Germinal center (tissue), 1 donor: ENCODE measurements at regions not wholly inside any gene's neighbourhood (a gene's known extent, or its start where the extent isn't known, plus 50 kb on each side); places are given as distances from the start of the nearest gene placed in this dataset.
A peak's percentile ranks its signal among the peaks of the same experiment; 100 is the strongest.

Experiments used
- DNase-seq: peaks from one replicate; pipeline ENCODE4 v3.0.0; 2012; ENCODE audit warnings: mixed read lengths, low spot score

DNA sequence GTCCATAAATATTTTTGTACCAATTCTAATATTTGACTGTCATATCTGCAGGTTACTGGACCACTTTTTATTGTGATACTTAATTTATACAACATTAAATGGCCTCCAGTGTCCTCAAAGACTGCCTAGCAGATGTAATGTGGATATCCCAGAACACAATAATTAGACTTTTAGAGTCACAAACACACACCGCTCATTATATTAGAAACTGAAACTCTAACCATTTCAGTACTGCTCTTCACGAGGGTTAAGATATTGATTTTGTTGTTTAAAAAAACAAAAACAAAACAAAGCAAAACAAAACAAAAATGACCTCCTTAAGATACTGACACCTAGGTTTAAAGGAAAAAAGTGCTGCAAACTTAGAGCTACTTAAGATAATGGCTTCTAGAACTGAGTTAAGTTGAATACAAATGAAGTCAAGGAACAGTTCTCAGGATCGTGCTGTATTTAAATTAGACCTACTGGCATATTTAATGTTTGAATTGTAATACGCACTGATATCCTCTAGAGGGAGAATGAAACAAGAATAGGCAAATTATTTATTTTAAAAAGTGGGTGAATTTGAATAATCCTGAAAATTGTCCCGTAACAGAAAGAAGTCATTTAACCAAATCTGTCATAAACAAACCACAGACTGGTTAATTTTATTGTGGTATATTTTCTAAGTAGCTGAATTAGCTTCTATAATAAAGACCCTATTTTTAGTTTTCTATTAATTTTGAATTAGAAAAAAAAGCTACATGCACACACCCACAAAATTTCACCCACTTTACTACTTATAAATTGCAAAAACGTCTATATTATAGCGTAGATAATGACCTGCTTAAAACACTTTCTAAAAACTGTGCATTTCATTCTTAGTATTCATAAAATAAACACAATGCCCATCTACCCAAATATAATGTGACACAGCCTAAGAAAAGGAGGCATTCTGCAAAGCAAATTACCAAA, 395.2 kb upstream of the DCN start:
- peak; percentile 6 for DNase-seq

DNA sequence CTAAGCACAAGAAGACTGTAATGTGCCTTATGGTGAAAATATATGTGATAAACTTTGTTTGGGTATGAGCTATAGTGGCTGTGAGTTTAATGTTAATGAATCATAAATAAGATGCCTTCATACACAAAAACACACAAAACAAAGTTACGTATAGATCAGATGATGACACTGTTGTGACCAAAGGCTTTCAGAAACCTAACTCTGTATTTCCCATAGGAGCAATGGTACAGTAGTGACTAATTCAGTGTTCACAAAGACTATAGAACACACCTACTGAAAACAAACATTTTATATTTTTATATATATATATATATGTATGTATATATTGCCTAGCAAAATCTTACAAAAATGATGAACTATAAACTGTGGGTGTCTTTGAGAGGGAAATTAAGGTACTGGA, 393.8 kb upstream of the DCN start:
- DNase-seq, result no peak

DNA sequence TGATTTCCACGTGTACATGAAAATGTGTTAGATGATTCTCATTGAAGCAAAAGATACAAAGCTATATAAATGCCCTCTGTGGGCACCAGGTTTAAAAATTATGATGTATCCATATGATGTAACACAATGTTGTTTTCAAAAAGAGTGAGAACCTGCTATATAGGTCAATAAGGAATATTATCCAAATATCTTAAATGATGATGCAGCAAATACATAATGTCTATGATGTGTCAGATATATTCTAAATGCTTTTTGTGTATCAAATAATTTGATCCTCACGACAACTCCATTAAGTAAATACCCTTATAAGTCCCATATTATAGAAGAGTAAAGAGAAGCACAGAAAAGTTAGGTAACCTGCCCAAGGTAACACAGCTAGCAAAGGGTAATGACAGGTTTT, 393.0 kb upstream of the DCN start:
- no peak for DNase-seq

GRCh38 chr12:91574975-91575374, 392.4 kb upstream of the DCN start:
- no peak for DNase-seq

DNA sequence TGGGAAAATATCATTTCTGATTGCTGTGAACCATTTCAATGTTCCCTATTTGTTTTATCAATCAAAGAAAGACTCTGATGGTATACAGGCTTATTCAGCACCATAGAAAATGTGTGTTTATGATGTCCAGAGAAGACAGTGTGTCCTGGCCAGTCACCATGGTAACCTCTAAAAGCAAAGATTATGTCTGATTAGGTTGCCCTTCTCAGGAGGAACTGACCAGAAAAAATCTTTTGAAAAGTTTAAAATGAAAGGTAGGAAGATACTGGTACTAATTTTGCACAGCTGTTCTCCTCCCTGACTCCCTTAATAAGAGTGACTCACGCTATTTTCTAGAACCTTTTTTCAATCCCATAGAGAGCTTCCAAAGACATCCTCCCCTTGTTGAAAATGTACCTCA, 391.8 kb upstream of the DCN start:
- DNase-seq, result no peak

DNA sequence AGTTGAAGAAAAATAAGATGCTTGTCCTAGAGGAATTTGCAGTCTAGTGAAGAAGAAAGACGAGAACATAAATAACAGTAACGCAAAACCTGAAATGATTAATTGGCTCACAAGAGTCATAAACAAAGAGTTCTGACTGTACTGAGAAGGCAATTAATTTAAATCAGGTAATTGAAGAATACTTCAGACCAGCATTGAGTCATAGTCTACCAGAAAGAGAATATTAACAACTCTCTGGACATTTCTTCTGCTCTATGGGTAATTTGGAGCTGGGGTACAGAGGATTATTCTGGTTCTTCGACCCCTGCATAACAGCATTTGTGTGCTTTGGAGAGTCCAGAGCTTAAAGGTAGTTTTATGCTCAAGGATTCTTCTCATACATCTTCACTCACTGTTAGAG, 390.3 kb upstream of the DCN start:
- no peak for DNase-seq

- DNase-seq, result no peak
Observed at GRCh38 chr12:91567100-91567485, 384.5 kb upstream of the DCN start.

DNA sequence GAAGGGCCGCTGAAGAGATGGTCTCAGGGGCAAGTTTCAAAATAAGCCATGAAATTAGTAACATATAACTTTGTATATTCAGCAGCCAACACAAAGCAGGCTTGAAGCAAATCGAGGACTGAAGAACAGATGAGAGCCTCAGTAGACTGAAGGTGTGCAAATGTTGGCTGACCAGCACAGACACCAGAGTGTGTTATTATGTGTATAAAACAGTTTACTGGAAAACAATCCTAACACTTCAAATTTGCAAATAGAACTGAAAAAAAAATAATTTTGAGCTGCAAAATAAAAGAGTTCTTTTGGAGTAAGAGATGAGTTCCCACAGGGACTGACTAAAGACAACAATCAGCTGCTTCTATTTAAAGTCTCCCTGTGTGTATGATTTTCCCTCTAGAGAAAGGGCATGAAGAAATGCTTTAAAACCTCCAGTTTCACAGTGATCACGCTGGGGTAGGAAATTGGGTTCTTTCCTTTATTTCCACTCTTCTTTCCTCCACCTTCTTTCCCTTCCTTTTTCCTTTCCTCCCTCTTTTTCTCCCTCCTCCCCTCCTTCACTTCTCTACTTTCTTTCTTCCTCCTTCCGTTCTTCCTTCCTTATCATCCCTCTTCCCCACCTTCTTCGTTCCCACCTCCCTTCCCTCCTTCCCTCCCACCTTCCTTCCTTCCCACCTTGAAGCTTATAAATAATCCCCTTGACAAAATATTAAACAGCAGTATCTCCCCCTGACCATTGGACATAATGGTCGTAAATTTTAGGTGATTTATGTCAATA, 383.9 kb upstream of the DCN start:
- no peak for DNase-seq

DNA sequence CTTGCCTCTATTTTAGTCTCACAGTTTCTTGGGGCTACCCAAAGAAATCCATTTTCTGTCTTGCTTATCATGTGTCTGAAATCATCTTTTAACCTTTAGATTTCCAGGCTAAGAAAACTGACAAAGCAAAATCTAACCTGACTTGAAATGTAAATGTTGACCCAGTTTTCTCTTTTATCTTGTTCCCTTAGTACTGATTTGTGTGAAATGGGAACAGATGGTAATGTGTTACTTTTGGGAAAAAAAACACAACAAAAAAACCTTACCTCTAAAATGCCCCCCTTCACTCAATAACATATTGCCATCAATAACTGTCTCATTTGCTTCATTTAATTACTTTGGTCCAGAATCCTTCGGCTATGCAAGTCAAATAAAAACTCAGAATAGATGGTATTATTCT, 383.2 kb upstream of the DCN start:
- DNase-seq, result no peak

- no peak for DNase-seq
Observed at GRCh38 chr12:91565246-91565645, 382.6 kb upstream of the DCN start.

DNA sequence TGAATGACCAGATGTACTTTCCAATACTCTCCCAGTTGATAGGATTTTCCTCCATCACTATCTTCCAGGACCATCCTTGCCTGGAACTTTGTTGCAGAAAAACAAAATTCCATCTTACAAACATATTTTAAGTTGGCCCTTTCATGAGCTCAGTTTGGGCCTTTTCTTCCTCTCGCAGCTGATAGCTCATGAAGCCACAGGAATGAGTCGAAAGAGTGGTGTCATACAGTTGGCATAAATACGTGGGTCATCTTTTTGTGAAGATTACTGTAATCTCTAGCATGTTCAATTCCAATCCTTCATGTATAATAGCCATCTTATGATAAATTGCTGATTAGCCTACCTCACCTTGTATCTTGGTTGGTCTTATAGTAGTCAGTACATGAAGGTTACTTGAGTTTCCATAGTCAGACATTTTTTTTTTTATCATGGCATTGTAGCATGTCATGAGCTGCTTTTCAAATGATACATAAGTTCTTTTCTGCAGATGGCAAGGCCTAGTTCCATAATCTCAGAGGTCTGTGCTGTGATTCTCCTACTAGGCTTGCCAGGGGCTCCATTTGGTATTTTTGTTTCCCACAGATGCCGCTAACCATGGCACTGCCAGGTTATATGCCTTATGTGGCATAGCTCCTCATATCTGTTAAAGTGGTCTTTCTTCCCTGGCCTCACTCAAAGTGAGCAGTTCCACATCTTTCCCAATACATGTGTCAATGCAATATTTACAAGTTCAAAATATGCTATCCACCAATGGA, 380.6 kb upstream of the DCN start:
- no peak for DNase-seq

DNA sequence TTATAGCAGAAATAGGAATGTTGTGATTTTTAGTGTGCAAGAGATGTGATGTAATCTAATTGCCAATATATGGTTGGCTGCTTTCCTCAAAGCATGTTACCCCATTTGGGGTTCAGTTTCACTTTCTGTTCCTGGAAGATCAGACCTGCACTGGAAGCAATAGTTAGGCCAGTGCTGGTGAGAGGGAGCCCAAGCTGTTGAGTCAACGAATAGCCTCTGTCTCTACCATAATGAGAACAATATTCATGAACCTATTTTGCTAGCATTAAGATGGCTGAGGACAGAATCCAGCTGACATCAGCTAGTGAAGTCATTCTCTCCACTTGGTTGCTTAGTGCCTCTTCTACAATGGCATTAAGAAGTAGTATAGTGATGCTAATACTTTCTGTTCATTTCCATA, 379.9 kb upstream of the DCN start:
- DNase-seq, result no peak

DNA sequence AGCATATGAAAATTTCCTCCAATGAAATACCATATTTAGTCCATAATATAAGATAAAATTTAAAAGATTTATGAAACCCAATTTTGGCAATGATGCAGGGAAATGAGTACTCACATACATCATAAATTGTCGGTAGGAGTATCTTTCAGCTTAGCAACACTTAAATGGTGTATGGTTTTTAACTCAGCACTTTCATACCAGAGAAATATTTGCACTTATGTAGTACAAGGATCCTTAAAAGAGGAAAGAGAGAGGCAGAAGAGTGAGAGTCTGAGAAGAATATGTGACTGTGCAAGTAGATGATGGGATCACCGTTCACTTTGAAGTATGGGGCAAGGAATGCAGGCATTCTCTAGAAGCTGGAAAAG, 379.3 kb upstream of the DCN start:
- DNase-seq, result no peak

DNA sequence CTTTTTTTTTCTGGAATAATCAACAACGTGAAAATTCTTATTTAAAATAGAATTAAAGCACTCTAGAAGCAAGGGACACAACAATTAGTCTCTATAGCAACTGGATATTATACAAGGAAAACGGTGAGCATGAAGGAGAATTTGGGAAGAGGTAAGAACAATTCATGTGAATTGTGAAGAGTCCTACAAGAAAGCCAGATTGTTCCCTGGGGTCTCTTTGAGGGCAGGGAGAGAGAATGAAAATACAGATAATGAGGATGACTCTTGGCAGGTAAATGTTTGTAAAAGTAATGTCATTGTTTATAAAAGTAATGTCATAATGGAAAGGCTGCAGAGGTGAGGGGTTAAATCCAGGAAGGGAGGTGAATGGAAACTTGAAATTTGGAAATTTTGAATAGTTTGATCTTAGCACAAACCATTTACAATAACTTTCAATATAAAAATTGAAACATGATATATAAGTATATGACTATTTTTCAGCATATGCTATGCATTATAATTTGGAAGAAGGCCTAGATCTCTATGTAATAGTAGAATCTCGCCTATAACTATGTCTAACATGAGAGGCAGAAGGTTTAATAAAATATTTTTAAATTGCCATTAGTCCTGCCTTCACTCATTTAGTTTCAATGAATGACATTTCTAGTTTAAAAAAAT, 378.8 kb upstream of the DCN start:
- DNase-seq, result no peak

- DNase-seq, result no peak
Observed at GRCh38 chr12:91556909-91557308, 374.3 kb upstream of the DCN start.

DNA sequence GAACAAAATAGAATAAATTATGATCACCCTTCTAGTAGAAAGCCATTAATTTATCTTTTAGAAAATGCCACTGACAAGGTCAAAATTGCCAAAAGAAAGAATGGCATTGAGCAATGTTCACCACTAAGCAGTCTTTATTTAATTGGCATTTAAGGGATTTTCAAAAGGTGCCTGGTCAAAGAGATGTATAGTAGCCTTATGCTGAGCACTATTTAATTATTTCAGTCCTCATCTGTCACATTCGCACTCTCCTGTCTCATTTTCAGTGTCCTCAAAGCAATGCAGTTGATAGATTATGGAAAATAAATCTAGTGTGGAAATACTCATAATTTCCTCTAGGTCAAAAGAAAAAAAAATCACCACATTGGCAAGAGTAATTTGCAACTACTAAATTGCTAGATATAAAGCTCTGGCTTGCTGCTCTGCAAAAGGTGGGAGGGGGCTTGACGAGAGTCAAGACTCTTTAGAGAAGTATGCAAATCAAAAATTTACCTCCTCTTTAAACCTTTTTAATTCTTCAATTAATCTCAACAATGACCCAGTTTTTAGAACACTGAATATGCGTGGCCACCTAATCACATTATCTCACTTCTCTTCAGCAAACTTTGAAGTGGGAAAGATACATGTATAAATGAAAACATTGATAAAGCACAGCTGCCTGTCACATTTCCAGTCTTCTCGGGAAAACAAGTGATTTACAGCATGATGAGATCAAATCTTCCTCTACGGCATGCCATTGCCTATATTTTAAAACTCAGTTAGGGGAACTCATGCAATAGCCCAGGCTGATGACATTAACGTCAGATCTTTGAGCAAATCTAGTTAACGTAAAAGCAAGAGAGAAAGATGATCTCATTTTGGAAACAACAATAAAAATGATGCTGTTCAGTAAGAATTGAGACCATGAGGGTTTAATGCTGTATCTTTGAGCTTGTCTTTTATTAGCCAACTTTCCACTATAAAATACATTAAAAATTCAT, 373.1 kb upstream of the DCN start:
- DNase-seq, result no peak

DNA sequence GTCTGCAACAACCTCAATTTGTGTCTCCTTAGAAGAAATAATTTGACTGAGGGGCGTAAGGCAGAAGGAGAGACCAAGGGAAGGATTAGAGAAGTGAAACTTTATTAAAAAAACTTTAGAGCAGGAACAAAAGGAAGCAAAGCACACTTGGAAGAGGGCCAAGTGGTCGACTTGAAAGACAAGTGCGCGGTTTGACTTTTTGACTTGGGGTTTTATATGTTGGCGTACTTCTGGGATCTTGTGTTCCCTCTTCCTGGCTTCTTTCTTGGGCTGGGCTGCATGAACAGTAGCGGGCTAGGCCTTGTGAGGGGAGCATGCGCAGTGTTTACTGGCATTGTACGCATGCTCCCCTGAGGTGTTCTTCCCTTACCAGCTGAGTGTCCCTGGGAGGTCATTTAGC, 369.3 kb upstream of the DCN start:
- DNase-seq, result no peak

DNA sequence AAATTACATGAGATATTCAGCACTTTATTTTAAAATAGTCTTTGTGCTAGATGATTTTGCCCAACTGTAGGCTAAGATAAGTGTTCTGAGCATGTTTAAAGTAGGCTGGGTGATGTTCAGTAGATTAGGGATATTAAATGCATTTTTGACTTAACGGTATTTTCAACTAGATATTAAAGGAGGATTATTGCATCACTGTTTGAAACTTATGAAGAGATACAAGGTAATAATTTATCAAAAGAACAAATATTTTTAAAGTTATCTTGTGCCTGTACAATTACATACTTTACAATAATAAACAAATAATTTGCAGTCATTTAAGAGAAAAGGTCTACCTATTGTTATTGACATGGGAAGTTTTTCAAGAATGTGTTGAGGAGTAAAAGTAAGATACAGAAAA, 368.6 kb upstream of the DCN start:
- DNase-seq, result no peak

DNA sequence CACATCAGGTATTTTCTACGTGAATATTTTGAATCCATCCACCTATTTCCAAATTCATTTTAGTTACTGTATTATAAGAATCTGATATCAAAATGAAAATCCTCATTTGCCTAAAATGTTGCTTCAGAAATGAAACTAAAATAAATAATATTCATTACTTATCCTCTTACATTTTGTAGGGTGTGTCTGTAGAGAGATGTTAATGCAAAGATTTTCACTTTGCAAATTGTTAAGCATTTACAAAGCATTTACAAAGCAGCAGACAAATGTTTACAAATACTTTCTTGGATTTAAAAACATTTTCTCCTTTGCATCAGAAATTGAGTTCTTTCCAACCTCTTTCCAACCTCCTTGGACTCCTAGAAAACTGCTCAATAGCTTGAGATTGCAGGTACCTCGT, 360.0 kb upstream of the DCN start:
- no peak for DNase-seq

GRCh38 chr12:91542067-91542466, 359.4 kb upstream of the DCN start:
- no peak for DNase-seq

DNA sequence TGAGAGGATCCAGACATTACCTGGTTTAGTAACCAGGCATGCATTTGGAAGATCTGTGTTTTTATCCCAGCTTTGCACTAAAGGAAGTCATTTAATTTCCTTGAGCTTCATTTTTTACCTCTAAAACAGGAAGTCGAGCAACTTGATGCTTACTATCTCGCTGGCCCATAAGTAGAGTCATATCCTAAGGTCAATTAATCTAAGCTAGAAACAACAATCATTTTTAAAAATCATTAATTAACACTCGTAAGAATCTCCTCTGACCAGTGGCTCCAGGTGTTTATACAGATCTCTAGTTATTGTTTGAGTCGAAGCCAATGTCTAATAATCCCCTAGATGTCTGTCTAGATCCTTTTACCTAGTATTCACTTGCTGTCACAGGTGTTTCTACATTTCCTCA, 355.8 kb upstream of the DCN start:
- DNase-seq, result no peak
